HK-2 (cell line): ENCODE measurements at regions not wholly inside any gene's neighbourhood (a gene's known extent, or its start where the extent isn't known, plus 50 kb on each side); places are given as distances from the start of the nearest gene placed in this dataset.
"Not testable (repeated sequence)": the region's sequence is repeated elsewhere in the genome, so short reads cannot be mapped to it uniquely, and the experiment has no call there.

ENCODE experiments used
- DNase-seq: peaks from one replicate; pipeline ENCODE4 v3.0.0-alpha.2; 2018; ENCODE audit not compliant: unreplicated experiment

- no peak for DNase-seq
Measured at GRCh38 chr9:110123341-110124095, 84.4 kb downstream of the C9orf152 start.

GRCh38 chr9:110124439-110124838 is 83.5 kb downstream of the C9orf152 start:
- DNase-seq: no peak

GRCh38 chr9:110125207-110125751 is 82.7 kb downstream of the C9orf152 start:
- peak; percentile 75 for DNase-seq

- DNase-seq: no peak
Measured at GRCh38 chr9:110125763-110126351, 82.1 kb downstream of the C9orf152 start.

- no peak for DNase-seq
Measured at GRCh38 chr9:110126499-110126941, 81.4 kb downstream of the C9orf152 start.

- DNase-seq: no peak
Measured at GRCh38 chr9:110126986-110127864, 80.7 kb downstream of the C9orf152 start.

- DNase-seq: no peak
Measured at GRCh38 chr9:110128664-110129329, 79.2 kb downstream of the C9orf152 start.

GRCh38 chr9:110129425-110129824 is 78.5 kb downstream of the C9orf152 start:
- no peak for DNase-seq

GRCh38 chr9:110130211-110130610 is 77.7 kb downstream of the C9orf152 start:
- no peak for DNase-seq

- DNase-seq: no peak
Measured at GRCh38 chr9:110130791-110131416, 77.1 kb downstream of the C9orf152 start.

- no peak for DNase-seq
Measured at GRCh38 chr9:110131499-110131898, 76.5 kb downstream of the C9orf152 start.

- not testable (repeated sequence) for DNase-seq
Measured at GRCh38 chr9:110132531-110132930, 75.4 kb downstream of the C9orf152 start.

- no peak for DNase-seq
Measured at GRCh38 chr9:110133059-110133458, 74.9 kb downstream of the C9orf152 start.

- DNase-seq: no peak
Measured at GRCh38 chr9:110133608-110134210, 74.2 kb downstream of the C9orf152 start.

GRCh38 chr9:110135846-110136245 is 72.1 kb downstream of the C9orf152 start:
- DNase-seq: no peak

- no peak for DNase-seq
Measured at GRCh38 chr9:110136802-110137201, 71.2 kb downstream of the C9orf152 start.

GRCh38 chr9:110140276-110140675 is 67.7 kb downstream of the C9orf152 start:
- no peak for DNase-seq

GRCh38 chr9:110141227-110141793 is 66.6 kb downstream of the C9orf152 start:
- peak; percentile 67 for DNase-seq

- no peak for DNase-seq
Measured at GRCh38 chr9:110142253-110142652, 65.7 kb downstream of the C9orf152 start.

- DNase-seq: no peak
Measured at GRCh38 chr9:110142868-110143481, 65.0 kb downstream of the C9orf152 start.
